GM19351 (cell line): ENCODE measurements at regions not wholly inside any gene's neighbourhood (a gene's known extent, or its start where the extent isn't known, plus 50 kb on each side); places are given as distances from the start of the nearest gene placed in this dataset.

Source experiments
- ATAC-seq: cut with Tn5 transposase; IDR thresholded peaks from one replicate; pipeline ENCODE4 v1.9.1; 2021; ENCODE audit warnings: mild to moderate bottlenecking, moderate library complexity; ENCODE audit not compliant: unreplicated experiment

GRCh38 chr3:159773706-159774105 lies 214.9 kb upstream of the IL12A start:
- ATAC-seq: no peak

- ATAC-seq: no peak
Measured at GRCh38 chr3:159775372-159775961, 213.2 kb upstream of the IL12A start.

DNA sequence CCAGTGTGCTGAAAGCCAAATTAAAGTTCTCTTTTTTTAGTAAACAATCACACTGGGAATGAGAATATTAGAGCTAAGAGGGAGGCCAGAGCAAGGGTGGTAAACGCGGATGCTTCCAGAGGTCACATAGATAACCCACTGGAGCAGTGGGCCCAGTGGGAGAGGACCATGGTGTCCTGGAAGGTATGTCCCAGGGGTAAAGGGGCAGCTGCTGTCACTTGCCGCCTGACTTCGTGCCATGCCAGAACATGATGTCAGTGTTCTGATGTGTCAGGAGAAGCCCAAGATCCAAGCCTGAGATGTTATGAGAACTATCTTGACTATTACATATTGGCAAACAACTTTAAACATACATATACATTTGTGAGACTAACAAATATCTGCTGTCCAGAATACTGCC lies 211.9 kb upstream of the IL12A start:
- no peak for ATAC-seq

GRCh38 chr3:159779883-159780282 lies 208.8 kb upstream of the IL12A start:
- no peak for ATAC-seq

- no peak for ATAC-seq
Measured at GRCh38 chr3:159781867-159782266, 206.8 kb upstream of the IL12A start.

DNA sequence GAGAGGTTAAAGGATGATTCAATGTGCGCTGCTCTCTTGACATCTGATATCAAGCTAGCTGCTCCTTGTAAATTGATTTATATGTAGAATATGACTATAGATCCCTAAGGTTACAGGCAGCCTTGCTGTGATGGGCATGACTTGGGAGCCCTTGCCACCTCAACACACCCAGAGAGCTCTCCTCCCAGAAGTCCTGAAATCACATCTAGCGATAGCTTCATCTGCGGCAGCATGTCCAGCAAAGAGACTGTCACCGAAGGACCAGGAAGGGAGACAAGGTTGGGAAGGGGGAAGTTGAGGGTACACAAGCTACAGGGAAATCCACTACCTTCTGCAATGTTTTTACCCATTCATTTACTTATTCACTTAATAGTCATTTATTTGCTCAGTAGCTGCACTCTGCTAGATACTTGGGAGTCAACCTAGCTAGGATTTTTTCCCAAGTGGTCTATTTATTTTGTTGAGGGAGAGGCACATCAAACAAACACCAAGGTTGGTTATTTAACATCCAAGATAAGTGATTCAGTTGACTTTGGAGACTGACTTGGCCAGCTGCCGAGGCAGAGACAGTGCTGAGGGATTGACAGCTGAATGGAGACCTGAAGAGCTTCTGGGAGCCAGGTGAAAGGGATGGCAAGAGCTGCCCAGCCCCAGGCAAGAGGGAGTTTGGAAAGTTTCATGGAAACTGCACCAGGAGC lies 205.8 kb upstream of the IL12A start:
- no peak for ATAC-seq

GRCh38 chr3:159783780-159784742 lies 204.6 kb upstream of the IL12A start:
- ATAC-seq: peak; percentile 71

DNA sequence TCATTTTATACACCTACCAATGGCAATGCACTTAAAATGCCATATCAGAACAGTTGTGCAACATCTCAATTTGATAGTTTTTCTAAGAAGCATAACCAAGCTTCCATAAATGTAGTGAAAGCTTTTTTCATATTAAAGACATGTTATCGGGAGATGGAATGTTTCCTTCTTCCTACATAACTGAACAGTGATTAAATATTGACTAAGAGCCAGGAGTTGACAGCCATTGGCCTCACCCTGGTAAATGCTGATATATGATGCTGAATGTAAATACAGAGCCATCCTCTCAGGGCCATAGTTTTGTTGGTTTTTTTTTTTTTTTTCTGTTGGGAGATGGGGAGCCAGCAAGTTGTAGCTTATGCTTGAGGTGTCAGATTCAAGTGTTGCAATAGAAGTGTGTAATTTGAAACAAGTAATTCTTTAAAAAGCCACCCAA lies 203.3 kb upstream of the IL12A start:
- ATAC-seq: no peak

GRCh38 chr3:159786489-159787177 lies 202.0 kb upstream of the IL12A start:
- ATAC-seq: no peak

- no peak for ATAC-seq
Measured at GRCh38 chr3:159787178-159787574, 201.5 kb upstream of the IL12A start.

- no peak for ATAC-seq
Measured at GRCh38 chr3:159787794-159788205, 200.8 kb upstream of the IL12A start.

- ATAC-seq: no peak
Measured at GRCh38 chr3:159788291-159788690, 200.3 kb upstream of the IL12A start.

DNA sequence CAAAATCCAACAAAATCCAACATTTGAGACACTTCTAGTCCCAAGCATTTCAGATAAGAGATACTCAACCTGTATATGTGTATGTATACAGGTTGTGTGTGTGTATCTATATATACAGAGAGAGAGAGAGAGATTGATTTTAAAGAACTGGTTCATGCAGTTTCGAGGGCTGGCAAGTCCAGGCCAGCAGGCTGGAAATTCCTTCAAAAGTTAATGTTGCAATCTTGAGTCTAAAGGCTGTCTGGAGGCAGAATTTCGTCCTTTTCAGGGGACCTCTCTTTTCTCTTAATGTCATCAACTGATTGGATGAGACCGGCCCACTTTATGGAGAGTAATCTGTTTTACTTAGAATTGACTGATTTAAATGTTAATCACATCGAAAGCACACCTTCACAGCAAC lies 199.6 kb upstream of the IL12A start:
- ATAC-seq: no peak

DNA sequence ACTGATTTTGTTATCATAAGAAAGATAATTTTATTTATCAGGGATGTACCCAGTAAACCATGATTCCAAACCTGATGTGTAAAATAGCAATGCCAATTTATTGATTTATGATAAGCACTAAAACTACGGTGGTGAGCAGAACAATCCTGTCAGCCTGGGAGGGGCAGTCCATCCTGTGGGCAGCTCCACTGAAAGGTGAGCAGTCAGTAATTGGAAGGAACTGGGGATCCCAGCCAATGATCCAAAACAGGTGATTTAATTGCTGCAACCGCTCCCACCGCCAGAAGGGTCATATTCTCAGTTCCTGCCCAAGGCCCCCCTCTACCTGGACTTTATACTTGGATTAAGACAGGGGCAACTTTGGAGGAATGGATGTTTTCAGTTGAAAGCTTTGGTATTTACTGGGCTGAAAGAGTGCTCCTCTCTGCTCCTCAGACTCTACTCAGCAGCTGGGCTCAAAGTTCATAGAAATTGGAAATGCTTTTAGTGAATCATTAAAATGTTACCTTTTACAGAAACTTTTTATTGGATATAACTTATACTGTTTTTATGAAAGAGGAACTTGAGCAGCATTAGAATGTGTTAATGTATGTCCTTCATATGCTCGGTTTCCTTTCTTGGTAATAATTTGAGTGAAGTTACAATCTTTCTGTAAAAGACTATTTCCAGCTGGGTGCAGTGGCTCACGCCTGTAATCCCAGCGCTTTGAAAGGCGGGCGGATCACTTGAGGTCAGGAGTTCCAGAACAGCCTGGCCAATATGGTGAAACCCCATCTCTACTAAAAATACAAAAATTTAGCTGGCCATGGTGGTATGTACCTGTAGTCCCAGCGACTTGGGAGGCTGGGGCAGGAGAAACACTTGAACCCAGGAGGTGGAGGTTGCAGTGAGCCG lies 198.6 kb upstream of the IL12A start:
- no peak for ATAC-seq

GRCh38 chr3:159791336-159791735 lies 197.3 kb upstream of the IL12A start:
- ATAC-seq: no peak

GRCh38 chr3:159792070-159792469 lies 196.6 kb upstream of the IL12A start:
- no peak for ATAC-seq

DNA sequence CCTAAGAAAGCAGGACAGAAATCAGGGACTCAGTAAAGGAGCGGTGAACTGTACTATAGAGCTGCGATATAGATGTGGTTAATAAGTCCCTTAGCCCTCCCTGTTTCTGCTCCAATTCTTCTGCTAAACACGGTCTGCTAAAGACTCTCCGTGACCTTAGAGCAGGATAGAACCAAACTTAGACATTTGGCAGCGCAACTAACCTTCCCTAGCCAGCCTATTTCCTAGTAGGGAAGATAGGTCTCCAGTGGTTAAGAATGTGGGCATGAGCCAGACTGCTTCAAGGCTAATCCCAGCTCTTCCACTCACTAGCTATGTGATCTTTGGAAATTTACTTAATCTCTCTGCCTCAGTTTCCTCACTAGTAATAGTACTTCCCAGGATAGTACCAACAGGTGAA lies 193.6 kb upstream of the IL12A start:
- no peak for ATAC-seq

DNA sequence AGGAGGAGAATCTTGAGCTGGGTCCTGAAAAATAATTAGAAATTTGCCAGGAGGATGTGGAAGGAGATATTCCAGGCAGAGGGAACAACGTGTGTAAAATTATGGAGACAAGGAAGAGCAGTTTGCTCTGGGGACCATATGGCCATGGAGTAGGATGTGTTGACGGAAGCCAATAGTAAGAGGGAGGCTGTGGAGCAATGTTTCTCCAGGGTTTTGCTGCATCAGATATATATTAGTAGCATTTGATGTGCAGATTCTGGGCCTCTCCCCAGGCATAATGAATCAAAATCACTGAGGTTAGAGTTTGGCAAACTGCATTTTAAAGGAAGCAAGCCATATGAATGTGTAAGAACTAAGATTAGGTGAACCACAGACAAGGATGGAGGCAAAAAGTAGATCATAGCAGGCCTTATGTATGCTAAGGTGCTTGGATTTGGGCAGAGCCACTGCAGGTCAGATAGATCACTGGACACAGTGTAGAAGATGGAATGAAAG lies 192.9 kb upstream of the IL12A start:
- ATAC-seq: no peak

DNA sequence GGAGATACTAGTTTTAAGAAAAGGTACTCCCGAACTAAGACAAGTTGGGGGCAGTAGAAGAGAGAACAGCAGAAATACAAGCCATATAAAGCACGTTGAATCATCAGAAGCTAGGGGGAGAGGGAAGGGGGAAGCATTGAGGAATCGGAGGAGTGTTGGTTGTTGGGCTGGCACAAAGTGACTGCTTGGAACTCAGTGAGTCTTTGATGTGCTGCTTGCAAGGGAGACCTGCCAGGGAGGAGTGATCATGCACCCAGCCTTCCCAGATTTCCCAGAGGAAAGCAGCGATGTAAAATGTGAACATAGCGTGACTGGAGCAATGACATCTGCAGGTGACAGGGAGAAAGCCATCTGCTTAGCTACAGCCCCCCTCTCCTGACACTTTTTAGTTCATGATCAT lies 192.4 kb upstream of the IL12A start:
- ATAC-seq: no peak

DNA sequence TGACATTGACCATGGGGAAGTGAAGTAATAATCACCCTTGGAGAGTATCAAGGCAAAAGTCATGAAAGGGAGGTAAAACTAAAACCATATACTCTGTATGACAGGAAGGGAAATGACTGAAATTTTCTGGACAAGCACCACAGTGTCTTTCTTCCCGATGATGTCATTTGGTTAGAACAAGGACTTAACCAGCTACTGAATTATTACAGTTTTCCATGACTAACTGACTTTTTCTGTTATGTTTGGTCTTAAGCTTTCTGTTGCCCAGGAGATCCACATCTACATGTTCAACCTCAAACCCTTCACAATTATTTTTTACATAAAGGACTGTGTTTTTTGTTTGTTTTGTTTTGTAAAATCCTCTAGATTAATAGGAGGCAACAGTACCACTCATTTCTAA lies 191.9 kb upstream of the IL12A start:
- no peak for ATAC-seq
